HepG2 (cell line): ENCODE measurements at regions not wholly inside any gene's neighbourhood (a gene's known extent, or its start where the extent isn't known, plus 50 kb on each side); places are given as distances from the start of the nearest gene placed in this dataset.

Experiments used
- CREB1 ChIP-seq, 2 experiments: fragments of 450-650 bp in 1 of 2; IDR thresholded peaks; 2 replicates each; pipeline ENCODE4 v1.6.1; 2016 to 2017; ENCODE audit warnings: control low read depth in 1 of 2, mild to moderate bottlenecking in 1 of 2, missing compliant biosample characterization in 1 of 2, missing genetic modification characterization in 1 of 2
- IKZF1 ChIP-seq: fragments of 450-650 bp; IDR thresholded peaks from 2 replicates; pipeline ENCODE4 v1.7.1; 2016
- PHF20 ChIP-seq: sonication (generic); formaldehyde crosslinking; IDR thresholded peaks from 2 replicates; pipeline ENCODE4 v1.5.0; 2020; ENCODE audit warnings: mild to moderate bottlenecking, missing genetic modification reagents
- POLR2A ChIP-seq, 2 experiments: IDR thresholded peaks; 2 replicates each; pipeline ENCODE4 v1.6.1; 2011; ENCODE audit warnings: low read depth in 2 of 2, low read length in 2 of 2, mild to moderate bottlenecking in 1 of 2, moderate library complexity in 1 of 2; ENCODE audit not compliant: insufficient read depth in 1 of 2
- RAD21 ChIP-seq: fragments of 450-650 bp; formaldehyde crosslinking; IDR thresholded peaks from 2 replicates; pipeline ENCODE4 v1.5.0; 2020; ENCODE audit warnings: mild to moderate bottlenecking
- RAD51 ChIP-seq: fragments of 450-650 bp; IDR thresholded peaks from 2 replicates; pipeline ENCODE4 v1.6.1; 2016; ENCODE audit warnings: borderline replicate concordance
- SIN3A ChIP-seq: IDR thresholded peaks from 2 replicates; pipeline ENCODE4 v1.6.1; 2011; ENCODE audit warnings: low read depth, mild to moderate bottlenecking, control low read depth, low read length, borderline replicate concordance
- SMC3 ChIP-seq: IDR thresholded peaks from 2 replicates; pipeline ENCODE4 v1.6.1; 2011; ENCODE audit warnings: low read length, improper control_type of control experiment
- USF2 ChIP-seq, 2 experiments: sonication (generic) in 1 of 2; formaldehyde crosslinking in 1 of 2; IDR thresholded peaks; 2 replicates each; pipeline versions ENCODE4 v1.5.1 to v1.6.1; 2011 to 2020; ENCODE audit warnings: borderline replicate concordance in 1 of 2, low read depth in 1 of 2, low read length in 1 of 2, mild to moderate bottlenecking in 1 of 2, missing genetic modification reagents in 1 of 2, moderate library complexity in 1 of 2
- ZNF644 ChIP-seq: IDR thresholded peaks from 2 replicates; pipeline ENCODE4 v1.6.1; 2016; ENCODE audit warnings: low read depth
- TF ChIP-seq, protein P1 (sequence below): sonication (generic); formaldehyde crosslinking; IDR thresholded peaks from 2 replicates; pipeline ENCODE4 v1.5.1; 2020; ENCODE audit warnings: missing genetic modification reagents, mild to moderate bottlenecking, borderline replicate concordance
- TF ChIP-seq, protein P2 (sequence below): sonication (generic); formaldehyde crosslinking; IDR thresholded peaks from 2 replicates; pipeline ENCODE4 v1.5.0; 2020; ENCODE audit warnings: mild to moderate bottlenecking, missing genetic modification reagents, moderate library complexity
- TF ChIP-seq, protein P3 (sequence below): IDR thresholded peaks from 2 replicates; pipeline ENCODE4 v1.6.1; 2012; ENCODE audit warnings: inconsistent platforms

- TF ChIP-seq, protein P1, sequence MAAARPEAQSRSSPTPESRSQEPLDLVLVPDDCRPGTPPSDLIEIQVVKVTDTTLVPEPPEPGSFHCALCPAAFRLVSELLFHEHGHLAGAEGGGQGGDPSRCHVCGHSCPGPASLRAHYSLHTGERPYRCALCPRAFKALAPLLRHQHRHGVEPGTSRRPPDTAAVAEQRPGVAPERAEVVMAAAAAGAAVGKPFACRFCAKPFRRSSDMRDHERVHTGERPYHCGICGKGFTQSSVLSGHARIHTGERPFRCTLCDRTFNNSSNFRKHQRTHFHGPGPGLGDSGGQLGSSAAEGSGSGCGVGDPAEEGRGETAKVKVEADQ (CRISPR knock-in tag) = no peak
- TF ChIP-seq RAD21 (no peak), CREB1 (IDR thresholded peaks at IDR 0.05) (no peak), CREB1 (CRISPR knock-in tag; IDR thresholded peaks at IDR 0.05) (no peak), ZNF644 (no peak), IKZF1 (no peak), USF2 (IDR thresholded peaks at IDR 0.05; ENCODE audit: low read depth, low read length) (no peak), USF2 (CRISPR knock-in tag; IDR thresholded peaks at IDR 0.05; ENCODE audit: borderline replicate concordance) (no peak), POLR2A (IDR thresholded peaks at IDR 0.05; ENCODE audit: insufficient read depth in 1 of 2, low read depth in 2 of 2, low read length in 2 of 2) (no peak), SIN3A (no peak), RAD51 (no peak), SMC3 (no peak), PHF20 (CRISPR knock-in tag) (no peak)
- TF ChIP-seq, protein P2, sequence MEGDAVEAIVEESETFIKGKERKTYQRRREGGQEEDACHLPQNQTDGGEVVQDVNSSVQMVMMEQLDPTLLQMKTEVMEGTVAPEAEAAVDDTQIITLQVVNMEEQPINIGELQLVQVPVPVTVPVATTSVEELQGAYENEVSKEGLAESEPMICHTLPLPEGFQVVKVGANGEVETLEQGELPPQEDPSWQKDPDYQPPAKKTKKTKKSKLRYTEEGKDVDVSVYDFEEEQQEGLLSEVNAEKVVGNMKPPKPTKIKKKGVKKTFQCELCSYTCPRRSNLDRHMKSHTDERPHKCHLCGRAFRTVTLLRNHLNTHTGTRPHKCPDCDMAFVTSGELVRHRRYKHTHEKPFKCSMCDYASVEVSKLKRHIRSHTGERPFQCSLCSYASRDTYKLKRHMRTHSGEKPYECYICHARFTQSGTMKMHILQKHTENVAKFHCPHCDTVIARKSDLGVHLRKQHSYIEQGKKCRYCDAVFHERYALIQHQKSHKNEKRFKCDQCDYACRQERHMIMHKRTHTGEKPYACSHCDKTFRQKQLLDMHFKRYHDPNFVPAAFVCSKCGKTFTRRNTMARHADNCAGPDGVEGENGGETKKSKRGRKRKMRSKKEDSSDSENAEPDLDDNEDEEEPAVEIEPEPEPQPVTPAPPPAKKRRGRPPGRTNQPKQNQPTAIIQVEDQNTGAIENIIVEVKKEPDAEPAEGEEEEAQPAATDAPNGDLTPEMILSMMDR (CRISPR knock-in tag) = no peak
- TF ChIP-seq, protein P3, sequence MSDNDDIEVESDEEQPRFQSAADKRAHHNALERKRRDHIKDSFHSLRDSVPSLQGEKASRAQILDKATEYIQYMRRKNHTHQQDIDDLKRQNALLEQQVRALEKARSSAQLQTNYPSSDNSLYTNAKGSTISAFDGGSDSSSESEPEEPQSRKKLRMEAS = no peak
Observed at GRCh38 chr7:35969066-35969465, 168.2 kb downstream of the SEPTIN7 start.
